ENCODE measurements at regions not wholly inside any gene's neighbourhood (a gene's known extent, or its start where the extent isn't known, plus 50 kb on each side); places are given as distances from the start of the nearest gene placed in this dataset.

DNA sequence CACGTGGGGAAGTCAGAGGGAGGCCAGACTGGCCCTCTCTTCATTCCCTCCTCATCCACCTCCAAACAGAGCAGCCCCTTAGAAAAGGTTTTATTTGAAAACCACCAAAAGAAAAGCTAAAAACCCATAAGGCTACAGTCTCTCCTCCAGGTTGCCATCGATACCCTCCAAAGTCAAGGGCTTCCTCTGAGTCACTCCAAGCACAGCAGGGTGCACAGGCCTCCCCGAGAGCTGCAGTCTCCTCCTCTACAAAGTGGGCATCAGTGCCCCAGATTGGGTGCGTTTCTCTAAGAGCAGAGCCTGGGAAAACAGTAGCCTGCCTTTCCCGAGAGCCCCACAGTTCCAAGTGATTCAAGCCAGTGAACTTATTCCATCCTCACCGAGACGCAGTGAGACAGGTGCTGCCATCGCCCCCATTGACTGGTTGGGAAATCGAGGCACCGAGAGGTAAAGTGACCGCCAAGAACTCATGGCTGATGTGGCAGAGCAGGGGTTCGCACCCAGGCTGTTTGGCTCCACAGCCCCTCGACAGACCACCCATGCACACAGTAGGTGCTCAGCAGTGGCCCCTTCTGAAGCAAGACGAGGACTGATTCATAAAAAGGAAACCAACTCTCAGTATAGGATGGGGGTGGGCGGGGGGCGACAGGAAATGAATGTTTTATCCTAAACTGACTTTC, 91.7 kb upstream of the SHISAL1 start:
- Histone ChIP-seq H3K4me1 (ENCODE audit: insufficient read depth, low read length) (no peaks in the 10 kb centered on the region), H3K4me2 (ENCODE audit: insufficient read depth, low read length) (no peak overlapping the region)
- DNase-seq (ENCODE audit: insufficient read length, low spot score, missing footprints) = peak; percentile 43

DNA sequence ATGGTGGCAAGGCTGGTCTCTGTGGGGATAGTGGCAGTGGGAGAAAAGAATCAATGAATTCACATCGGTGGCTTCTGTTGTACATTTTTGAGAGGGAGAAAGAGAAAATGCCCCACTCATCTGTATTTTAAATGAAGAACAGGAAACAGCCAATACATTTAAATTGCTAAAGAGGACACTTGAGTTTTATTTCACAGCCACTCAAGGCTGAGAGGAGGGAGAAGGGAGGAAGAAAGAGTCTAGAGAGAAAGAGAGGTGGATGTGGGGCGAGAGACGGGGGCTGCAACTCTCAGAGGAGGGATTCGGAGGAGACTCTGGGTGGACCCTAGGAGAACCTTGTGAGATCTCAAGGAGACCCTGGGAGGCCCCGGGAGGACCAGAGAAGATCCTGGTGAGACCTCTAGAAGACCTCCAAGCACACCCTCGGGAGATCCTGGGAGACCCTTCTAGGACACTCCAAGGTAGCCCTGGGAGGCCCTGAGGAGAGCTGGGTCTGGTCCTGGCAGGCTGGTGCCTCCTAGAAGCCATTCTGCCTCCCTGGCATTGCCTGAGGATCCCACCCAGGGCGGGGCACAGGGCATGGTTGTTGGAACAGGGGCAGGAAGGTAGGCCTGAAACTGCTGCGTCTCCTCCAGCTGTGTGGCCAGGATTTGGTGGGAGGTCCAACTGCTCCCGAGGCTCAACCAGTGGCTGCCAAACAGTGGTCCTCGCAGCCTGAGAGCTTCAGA, 91.0 kb upstream of the SHISAL1 start:
- Histone ChIP-seq H3K4me2 (ENCODE audit: insufficient read depth, low read length) (no peak overlapping the region), H3K36me3 (ENCODE audit: insufficient read depth, low read length) (no peaks in the 10 kb centered on the region)
- TF ChIP-seq, protein P1, sequence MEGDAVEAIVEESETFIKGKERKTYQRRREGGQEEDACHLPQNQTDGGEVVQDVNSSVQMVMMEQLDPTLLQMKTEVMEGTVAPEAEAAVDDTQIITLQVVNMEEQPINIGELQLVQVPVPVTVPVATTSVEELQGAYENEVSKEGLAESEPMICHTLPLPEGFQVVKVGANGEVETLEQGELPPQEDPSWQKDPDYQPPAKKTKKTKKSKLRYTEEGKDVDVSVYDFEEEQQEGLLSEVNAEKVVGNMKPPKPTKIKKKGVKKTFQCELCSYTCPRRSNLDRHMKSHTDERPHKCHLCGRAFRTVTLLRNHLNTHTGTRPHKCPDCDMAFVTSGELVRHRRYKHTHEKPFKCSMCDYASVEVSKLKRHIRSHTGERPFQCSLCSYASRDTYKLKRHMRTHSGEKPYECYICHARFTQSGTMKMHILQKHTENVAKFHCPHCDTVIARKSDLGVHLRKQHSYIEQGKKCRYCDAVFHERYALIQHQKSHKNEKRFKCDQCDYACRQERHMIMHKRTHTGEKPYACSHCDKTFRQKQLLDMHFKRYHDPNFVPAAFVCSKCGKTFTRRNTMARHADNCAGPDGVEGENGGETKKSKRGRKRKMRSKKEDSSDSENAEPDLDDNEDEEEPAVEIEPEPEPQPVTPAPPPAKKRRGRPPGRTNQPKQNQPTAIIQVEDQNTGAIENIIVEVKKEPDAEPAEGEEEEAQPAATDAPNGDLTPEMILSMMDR (IDR thresholded peaks at IDR 0.05; ENCODE audit: extremely low read depth, low read depth, low read length) = no peak

More for the DNA sequence above, 91.7 kb upstream of the SHISAL1 start:
- TF ChIP-seq, protein P1 (IDR thresholded peaks at IDR 0.05; ENCODE audit: extremely low read depth, low read depth, low read length) = no peak
- H3K79me2 ChIP-seq (ENCODE audit: insufficient read depth, low read length) = no peaks in the 10 kb centered on the region
- H3K27me3 ChIP-seq (ENCODE audit: insufficient read depth, low read length) = peaks cover 19% of the 10 kb centered on the region
- H3K27ac ChIP-seq (ENCODE audit: low read depth, low read length) = no peak overlapping the region
- no peaks in the 10 kb centered on the region for H3K36me3 ChIP-seq (ENCODE audit: insufficient read depth, low read length)
- H3K4me3 ChIP-seq (ENCODE audit: insufficient read depth, low read length) = no peak overlapping the region
- no peak overlapping the region for H2AFZ ChIP-seq (ENCODE audit: low read length)
- no peaks in the 10 kb centered on the region for H3K9me3 ChIP-seq (ENCODE audit: low read depth, low read length)
- H4K20me1 ChIP-seq (ENCODE audit: insufficient read depth, low read length) = no peaks in the 10 kb centered on the region

DNA sequence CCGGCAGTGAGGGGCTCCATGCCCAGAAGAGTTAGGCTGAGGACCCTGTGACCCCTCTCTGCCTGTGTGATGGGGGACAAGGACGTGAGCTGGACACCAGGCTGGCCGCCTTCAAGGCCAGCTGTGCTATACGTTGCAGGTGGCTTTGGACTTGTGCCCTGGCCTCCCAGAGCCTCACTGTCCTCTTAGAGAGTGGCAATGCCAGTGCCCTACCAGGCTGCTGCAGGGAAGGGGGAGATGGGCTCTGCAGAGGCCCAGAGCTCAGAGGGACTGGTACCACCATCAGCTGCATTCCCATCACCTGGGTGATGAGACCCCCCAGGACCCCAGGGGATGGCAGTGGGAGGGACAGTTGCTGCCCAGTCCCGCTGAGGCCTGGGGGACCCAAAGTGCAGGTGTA, 90.4 kb upstream of the SHISAL1 start:
- no peaks in the 10 kb centered on the region for H3K9me3 ChIP-seq (ENCODE audit: low read depth, low read length)
- TF ChIP-seq, protein P1 (IDR thresholded peaks at IDR 0.05; ENCODE audit: extremely low read depth, low read depth, low read length) = no peak
- H3K36me3 ChIP-seq (ENCODE audit: insufficient read depth, low read length) = no peaks in the 10 kb centered on the region
- no peak overlapping the region for H3K4me2 ChIP-seq (ENCODE audit: insufficient read depth, low read length)
- DNase-seq (ENCODE audit: insufficient read length, low spot score, missing footprints) = peak; percentile 66
- no peaks in the 10 kb centered on the region for H4K20me1 ChIP-seq (ENCODE audit: insufficient read depth, low read length)
- no peak overlapping the region for H2AFZ ChIP-seq (ENCODE audit: low read length)
- H3K27me3 ChIP-seq (ENCODE audit: insufficient read depth, low read length) = peaks cover 17% of the 10 kb centered on the region
- no peak overlapping the region for H3K4me3 ChIP-seq (ENCODE audit: insufficient read depth, low read length)
- H3K27ac ChIP-seq (ENCODE audit: low read depth, low read length) = no peak overlapping the region
- no peaks in the 10 kb centered on the region for H3K4me1 ChIP-seq (ENCODE audit: insufficient read depth, low read length)
- no peaks in the 10 kb centered on the region for H3K79me2 ChIP-seq (ENCODE audit: insufficient read depth, low read length)

More for the DNA sequence above, 91.0 kb upstream of the SHISAL1 start:
- Histone ChIP-seq H2AFZ (ENCODE audit: low read length) (no peak overlapping the region), H3K4me1 (ENCODE audit: insufficient read depth, low read length) (no peaks in the 10 kb centered on the region), H3K27me3 (ENCODE audit: insufficient read depth, low read length) (peaks cover 17% of the 10 kb centered on the region), H3K4me3 (ENCODE audit: insufficient read depth, low read length) (no peak overlapping the region), H3K79me2 (ENCODE audit: insufficient read depth, low read length) (no peaks in the 10 kb centered on the region), H3K27ac (ENCODE audit: low read depth, low read length) (no peak overlapping the region), H3K9me3 (ENCODE audit: low read depth, low read length) (no peaks in the 10 kb centered on the region), H4K20me1 (ENCODE audit: insufficient read depth, low read length) (no peaks in the 10 kb centered on the region)
- DNase-seq (ENCODE audit: insufficient read length, low spot score, missing footprints) = peak; percentile 62

Measured in osteoblast (primary cell).